ENCODE measurements at regions not wholly inside any gene's neighbourhood (a gene's known extent, or its start where the extent isn't known, plus 50 kb on each side); places are given as distances from the start of the nearest gene placed in this dataset.

- no peak for TF ChIP-seq CTCF (IDR thresholded peaks at IDR 0.05; ENCODE audit: poor library complexity)
- TF ChIP-seq EZH2 (IDR thresholded peaks at IDR 0.05; ENCODE audit: borderline replicate concordance), result no peak
- no peak for TF ChIP-seq EZH2phosphoT487 (IDR thresholded peaks at IDR 0.05; ENCODE audit: low read depth, severe bottlenecking, unreplicated experiment)
Observed at GRCh38 chr10:30781670-30782121, 152.1 kb upstream of the LYZL2 start.

Data from hepatocyte (in vitro differentiated cells).